ENCODE measurements at regions not wholly inside any gene's neighbourhood (a gene's known extent, or its start where the extent isn't known, plus 50 kb on each side); places are given as distances from the start of the nearest gene placed in this dataset.
"Not testable (repeated sequence)": the region's sequence is repeated elsewhere in the genome, so short reads cannot be mapped to it uniquely, and the experiment has no call there.

DNA sequence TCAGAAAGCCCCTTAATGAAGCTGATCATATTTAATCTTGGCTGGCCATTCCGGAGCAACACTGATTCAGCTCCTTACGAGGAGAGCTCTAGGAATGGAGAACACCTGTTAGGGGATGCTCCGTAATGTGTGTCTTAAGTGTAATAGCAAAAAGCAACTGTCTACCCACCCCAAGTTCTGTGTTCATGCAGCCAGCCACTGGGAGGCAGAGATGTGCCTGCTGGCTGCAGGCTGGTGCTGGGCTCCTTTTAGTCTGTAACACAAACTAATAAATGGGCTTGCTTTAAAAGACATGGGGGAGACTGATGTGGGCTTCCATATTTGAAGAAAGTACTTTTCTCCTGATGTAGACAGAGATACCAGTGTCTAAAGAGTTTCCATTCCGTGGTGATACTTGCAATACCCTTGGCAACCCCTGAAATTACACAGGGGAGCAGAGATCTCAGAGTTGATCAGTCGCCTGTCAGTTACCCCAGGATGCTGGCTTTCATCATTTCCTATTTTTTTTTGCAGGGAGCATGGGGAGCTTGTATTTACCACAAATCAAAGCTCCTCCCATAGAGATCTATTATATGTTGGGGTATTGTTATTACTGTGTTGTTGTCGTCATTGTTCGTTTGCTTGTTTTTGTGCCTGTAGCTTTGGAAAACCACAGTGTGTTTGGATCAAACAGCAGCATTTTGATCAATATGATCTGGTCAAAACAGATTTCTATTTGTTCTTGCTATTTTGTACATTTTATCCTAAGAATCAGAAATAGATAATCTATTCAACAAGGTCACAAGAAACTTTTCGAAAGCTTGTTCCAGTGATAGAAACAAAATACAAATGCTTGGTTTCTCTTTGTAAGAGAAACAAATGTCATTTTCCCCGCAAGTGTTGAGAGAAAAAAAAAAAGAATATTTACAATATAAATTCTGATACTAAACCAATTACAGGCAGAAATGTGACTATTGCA lies 65.8 kb downstream of the MTX3 start:
- no peak for DNase-seq

- no peak for DNase-seq
Observed at GRCh38 chr5:79923431-79923830, 67.6 kb downstream of the MTX3 start.

DNA sequence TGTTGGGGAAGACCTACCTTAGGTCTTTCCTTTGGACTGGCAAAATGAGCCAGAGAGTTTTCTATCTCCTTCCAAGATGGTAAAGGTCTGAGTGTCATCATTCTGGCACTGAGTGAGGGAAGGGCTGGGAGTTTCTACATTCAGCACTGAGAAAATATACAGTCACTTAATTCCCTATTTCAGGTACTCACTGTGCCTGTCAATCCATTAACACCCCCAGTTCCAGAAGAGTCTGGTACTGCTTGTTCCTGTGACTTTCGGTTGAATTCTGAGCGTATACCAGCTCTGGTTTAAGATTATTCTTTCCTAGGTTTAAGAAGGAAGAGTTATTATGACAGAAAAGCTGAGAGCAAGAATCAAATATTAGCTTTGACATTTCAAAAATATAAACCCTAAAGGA lies 68.4 kb downstream of the MTX3 start:
- no peak for DNase-seq

DNA sequence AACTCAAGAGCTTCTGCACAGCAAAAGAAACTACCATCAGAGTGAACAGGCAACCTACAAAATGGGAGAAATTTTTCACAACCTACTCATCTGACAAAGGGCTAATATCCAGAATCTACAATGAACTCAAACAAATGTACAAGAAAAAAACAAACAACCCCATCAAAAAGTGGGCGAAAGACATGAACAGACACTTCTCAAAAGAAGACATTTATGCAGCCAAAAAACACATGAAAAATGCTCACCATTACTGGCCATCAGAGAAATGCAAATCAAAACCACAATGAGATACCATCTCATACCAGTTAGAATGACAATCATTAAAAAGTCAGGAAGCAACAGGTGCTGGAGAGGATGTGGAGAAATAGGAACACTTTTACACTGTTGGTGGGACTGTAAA lies 83.6 kb downstream of the MTX3 start:
- not testable (repeated sequence) for DNase-seq

DNA sequence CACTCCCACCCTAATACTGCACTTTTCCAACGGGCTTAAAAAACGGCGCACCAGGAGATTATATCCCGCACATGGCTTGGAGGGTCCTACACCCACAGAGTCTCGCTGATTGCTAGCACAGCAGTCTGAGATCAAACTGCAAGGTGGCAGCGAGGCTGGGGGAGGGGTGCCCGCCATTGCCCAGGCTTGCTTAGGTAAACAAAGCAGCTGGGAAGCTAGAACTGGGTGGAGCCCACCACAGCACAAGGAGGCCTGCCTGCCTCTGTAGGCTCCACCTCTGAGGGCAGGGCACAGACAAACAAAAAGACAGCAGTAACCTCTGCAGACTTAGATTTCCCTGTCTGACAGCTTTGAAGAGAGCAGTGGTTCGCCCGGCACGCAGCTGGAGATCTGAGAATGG lies 88.5 kb downstream of the MTX3 start:
- DNase-seq, result not testable (repeated sequence)

DNA sequence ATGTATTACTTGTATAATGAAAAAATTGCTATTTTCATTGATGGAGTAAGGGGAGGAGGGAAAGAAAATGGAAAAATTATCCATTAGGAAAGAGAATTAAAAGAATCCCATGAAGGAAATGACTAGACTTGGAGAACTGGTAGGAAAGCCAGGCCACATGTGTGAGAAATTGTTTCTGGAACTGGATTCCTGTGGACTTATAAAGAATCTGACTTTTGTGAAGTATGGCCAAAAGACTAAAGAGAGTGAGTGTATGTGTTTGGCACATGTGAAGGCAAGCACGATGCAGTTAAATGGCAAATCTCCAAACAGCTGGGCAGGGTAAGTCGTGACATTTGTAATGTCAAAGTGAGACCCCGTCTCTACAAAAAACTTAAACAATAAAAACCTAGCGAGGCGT lies 89.4 kb downstream of the MTX3 start:
- no peak for DNase-seq

GRCh38 chr5:79898611-79899010 lies 92.5 kb downstream of the MTX3 start:
- DNase-seq, result no peak

GRCh38 chr5:79893976-79894375 lies 97.1 kb downstream of the MTX3 start:
- DNase-seq, result no peak

GRCh38 chr5:79893485-79893884 lies 97.6 kb downstream of the MTX3 start:
- DNase-seq, result no peak

- DNase-seq, result no peak
Observed at GRCh38 chr5:79890930-79891249, 100.2 kb downstream of the MTX3 start.

GRCh38 chr5:79890119-79890929 lies 100.7 kb downstream of the MTX3 start:
- no peak for DNase-seq

DNA sequence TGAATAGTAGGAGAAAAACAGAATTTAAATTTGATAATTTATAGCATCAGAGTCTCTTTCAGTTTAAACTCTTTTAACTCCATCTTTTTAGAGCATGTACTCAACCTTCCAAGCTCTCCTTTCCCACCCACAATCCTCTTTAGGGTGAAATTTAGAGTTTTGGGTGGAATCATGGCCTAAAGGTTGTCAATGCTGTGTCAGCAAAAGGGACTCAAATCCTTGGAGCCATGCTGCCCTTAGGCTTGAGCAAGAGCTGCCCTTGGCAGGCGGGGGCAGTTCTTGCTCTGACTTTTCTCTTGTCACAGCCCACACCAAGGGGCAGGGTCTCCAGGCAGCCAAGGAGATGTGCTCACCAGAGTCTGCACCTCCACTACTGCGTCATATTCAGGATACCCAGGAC lies 102.4 kb downstream of the MTX3 start:
- DNase-seq, result no peak

DNA sequence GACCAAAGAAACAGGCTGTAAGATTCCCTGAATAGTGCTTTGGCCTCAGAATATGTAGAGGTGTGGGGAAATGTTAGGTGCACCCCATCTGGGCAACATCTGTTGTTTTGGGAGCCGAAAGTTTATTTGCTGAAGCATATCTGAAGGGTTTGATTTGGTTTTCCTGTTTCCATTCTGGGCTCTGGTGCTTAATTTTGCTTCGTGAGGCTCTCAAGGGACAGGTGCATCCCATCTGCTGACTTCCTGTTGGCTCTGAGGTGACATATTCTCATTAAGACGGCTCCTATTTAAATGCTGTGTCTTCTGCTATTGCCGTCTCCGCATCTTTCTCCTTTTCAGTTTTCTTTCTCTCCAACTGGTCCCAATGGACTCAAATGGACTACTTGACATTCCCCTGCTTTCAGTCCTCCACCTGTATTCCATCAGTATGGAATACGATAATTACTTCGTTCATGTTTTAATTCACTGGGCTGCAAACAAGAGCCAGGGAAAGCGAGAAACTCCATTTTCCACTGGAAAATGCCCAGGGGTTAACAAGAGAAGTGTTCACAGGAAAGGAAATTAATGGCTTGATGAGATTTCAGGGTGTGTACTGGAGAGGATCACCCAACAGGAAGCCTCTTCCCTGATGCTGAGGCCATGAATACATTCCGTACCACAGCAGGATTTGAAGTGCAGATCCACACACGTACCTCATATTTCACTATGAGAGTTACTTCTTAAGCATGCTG lies 104.0 kb downstream of the MTX3 start:
- no peak for DNase-seq

DNA sequence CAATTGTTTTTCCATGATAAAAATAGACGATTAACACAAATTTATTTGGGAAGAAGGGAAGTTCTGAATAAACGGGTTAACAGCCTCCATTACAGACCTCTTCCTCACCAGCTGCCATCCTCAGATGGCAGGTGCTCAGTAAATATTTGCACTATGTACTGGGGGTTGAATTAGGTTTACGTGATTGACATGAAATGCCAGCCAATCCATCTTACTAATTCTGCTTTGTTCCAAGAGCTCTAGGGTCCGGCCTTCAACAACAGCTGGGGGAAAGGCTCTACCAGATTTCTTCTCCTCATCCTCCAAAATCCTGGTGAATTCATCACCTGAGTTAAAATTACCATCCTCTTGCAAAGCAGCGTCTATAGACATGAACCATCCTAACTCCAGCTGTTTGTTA lies 104.6 kb downstream of the MTX3 start:
- no peak for DNase-seq

- not testable (repeated sequence) for DNase-seq
Observed at GRCh38 chr5:79879880-79880279, 111.2 kb downstream of the MTX3 start.

- DNase-seq, result peak in 1 of 2 experiments; percentile 10
Observed at GRCh38 chr5:79878721-79879336, 112.2 kb downstream of the MTX3 start.

GRCh38 chr5:79878136-79878679 lies 112.9 kb downstream of the MTX3 start:
- DNase-seq, result no peak

GRCh38 chr5:79876456-79876855 lies 114.6 kb downstream of the MTX3 start:
- no peak for DNase-seq

DNA sequence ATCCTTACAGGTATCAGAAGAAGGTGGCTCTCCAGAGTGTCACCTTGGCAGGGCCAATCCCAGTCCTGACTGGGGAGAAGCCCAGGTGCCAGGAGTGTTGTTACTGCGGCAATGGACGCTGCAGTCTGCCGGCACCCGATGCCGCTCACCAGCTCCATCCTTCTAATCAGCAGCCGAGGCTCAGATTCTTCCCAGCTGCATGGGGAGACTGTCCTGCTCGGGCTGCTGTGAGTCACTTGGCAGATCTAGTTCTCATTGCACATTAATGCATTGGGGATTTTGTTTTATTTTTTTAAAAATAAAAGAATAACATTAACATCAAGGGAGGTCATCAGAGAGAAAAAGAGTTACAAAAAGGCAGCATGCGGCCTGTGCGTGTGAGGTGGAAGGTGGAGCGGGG lies 115.8 kb downstream of the MTX3 start:
- DNase-seq, result no peak

GRCh38 chr5:79873187-79873586 lies 117.9 kb downstream of the MTX3 start:
- DNase-seq, result no peak

- no peak for DNase-seq
Observed at GRCh38 chr5:79872291-79872690, 118.8 kb downstream of the MTX3 start.

GRCh38 chr5:79871364-79872120 lies 119.5 kb downstream of the MTX3 start:
- no peak for DNase-seq
